ENCODE measurements at regions not wholly inside any gene's neighbourhood (a gene's known extent, or its start where the extent isn't known, plus 50 kb on each side); places are given as distances from the start of the nearest gene placed in this dataset.

DNA sequence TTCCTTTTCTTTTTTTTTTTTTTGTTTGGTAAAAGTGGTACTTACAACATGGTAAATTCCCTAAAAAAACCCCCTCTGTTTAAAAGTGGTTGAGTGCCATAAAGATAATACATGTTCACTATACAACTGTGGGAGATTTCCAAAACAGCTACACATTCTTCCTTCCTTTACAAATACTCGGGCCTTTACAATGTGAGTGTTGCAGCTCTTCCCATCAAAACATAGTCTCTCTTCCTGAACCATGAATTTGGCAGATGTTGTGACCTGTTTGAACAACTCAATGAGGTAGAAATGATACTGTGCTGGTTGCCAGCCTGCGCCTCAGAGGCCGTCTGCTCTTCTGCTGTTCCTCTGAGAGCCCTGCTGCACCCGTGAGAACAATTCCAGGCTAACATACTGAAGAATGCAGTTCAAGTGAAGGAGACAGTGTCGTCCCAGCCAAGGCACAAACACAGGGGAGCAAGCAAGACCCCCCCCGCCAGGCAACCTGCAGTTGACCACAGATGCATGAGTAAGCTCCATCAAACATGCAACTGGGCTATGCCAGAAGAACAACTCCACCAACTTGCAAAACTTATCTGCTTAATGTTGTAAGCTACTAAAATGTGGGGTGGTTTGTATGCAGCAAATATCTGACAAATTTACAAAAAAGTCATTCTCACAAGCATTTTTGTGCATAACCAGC, 645.0 kb downstream of the PCDH7 start:
- no peak for DNase-seq (ENCODE audit: low spot score)

DNA sequence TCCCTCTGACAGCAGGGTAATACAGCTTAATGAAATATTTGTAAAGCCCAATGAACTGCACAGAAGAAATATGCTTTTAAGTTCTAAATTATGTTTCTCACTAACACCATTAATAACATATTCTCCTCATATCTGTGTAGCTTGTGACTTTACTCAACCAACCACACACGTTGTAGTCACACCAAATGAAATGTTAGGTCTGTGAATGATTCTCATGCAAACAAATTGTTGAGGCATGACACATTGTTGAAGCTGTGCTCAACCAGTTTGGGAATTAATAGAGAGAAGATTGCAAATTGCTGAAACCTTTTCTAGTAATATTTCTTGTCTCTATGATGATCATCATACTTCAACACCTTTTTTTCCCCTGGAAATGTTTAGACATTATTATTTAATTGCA, 645.9 kb downstream of the PCDH7 start:
- Histone ChIP-seq H2AFZ (replicated peaks) (no peak overlapping the region), H3K9ac (no peak overlapping the region), H3K36me3 (no peaks in the 10 kb centered on the region), H3K4me1 (no peaks in the 10 kb centered on the region), H3F3A (ENCODE audit: low read depth) (no peaks in the 10 kb centered on the region), H3K4me3 (no peak overlapping the region), H3K9me3 (ENCODE audit: low read depth) (no peaks in the 10 kb centered on the region), H4K20me1 (ENCODE audit: low read depth) (no peaks in the 10 kb centered on the region), H3K27ac (no peak overlapping the region), H3K27me3 (no peaks in the 10 kb centered on the region), H3K79me2 (ENCODE audit: low read depth) (no peaks in the 10 kb centered on the region), H3K4me2 (no peak overlapping the region)
- Mint-ChIP-seq H3K27ac (no peak overlapping the region), H3K4me1 (no peaks in the 10 kb centered on the region), H3K4me3 (no peak overlapping the region), H3K36me3 (no peaks in the 10 kb centered on the region), H3K9me3 (no peaks in the 10 kb centered on the region), H3K27me3 (ENCODE audit: insufficient read depth, low read depth) (no peaks in the 10 kb centered on the region)
- TF ChIP-seq, protein P1, sequence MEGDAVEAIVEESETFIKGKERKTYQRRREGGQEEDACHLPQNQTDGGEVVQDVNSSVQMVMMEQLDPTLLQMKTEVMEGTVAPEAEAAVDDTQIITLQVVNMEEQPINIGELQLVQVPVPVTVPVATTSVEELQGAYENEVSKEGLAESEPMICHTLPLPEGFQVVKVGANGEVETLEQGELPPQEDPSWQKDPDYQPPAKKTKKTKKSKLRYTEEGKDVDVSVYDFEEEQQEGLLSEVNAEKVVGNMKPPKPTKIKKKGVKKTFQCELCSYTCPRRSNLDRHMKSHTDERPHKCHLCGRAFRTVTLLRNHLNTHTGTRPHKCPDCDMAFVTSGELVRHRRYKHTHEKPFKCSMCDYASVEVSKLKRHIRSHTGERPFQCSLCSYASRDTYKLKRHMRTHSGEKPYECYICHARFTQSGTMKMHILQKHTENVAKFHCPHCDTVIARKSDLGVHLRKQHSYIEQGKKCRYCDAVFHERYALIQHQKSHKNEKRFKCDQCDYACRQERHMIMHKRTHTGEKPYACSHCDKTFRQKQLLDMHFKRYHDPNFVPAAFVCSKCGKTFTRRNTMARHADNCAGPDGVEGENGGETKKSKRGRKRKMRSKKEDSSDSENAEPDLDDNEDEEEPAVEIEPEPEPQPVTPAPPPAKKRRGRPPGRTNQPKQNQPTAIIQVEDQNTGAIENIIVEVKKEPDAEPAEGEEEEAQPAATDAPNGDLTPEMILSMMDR (IDR thresholded peaks at IDR 0.05): no peak
- TF ChIP-seq EZH2 (IDR thresholded peaks at IDR 0.05) (no peak), EZH2phosphoT487 (IDR thresholded peaks at IDR 0.05) (no peak)
- DNase-seq (ENCODE audit: low spot score): no peak

More for the DNA sequence above, 645.0 kb downstream of the PCDH7 start:
- no peak overlapping the region for H3K27ac Mint-ChIP-seq
- no peaks in the 10 kb centered on the region for H3K9me3 Mint-ChIP-seq
- H3K36me3 ChIP-seq: no peaks in the 10 kb centered on the region
- H4K20me1 ChIP-seq (ENCODE audit: low read depth): no peaks in the 10 kb centered on the region
- H3K4me1 Mint-ChIP-seq: no peaks in the 10 kb centered on the region
- no peak overlapping the region for H3K27ac ChIP-seq
- no peak for TF ChIP-seq EZH2 (IDR thresholded peaks at IDR 0.05)
- TF ChIP-seq, protein P1 (IDR thresholded peaks at IDR 0.05): no peak
- TF ChIP-seq EZH2phosphoT487 (IDR thresholded peaks at IDR 0.05): no peak
- no peak overlapping the region for H2AFZ ChIP-seq (replicated peaks)
- H3K4me2 ChIP-seq: no peak overlapping the region
- no peaks in the 10 kb centered on the region for H3F3A ChIP-seq (ENCODE audit: low read depth)
- H3K36me3 Mint-ChIP-seq: no peaks in the 10 kb centered on the region
- no peak overlapping the region for H3K9ac ChIP-seq
- H3K4me3 ChIP-seq: no peak overlapping the region
- H3K4me3 Mint-ChIP-seq: no peak overlapping the region
- H3K9me3 ChIP-seq (ENCODE audit: low read depth): no peaks in the 10 kb centered on the region
- H3K27me3 ChIP-seq: no peaks in the 10 kb centered on the region
- no peaks in the 10 kb centered on the region for H3K79me2 ChIP-seq (ENCODE audit: low read depth)
- no peaks in the 10 kb centered on the region for H3K4me1 ChIP-seq
- H3K27me3 Mint-ChIP-seq (ENCODE audit: insufficient read depth, low read depth): no peaks in the 10 kb centered on the region

DNA sequence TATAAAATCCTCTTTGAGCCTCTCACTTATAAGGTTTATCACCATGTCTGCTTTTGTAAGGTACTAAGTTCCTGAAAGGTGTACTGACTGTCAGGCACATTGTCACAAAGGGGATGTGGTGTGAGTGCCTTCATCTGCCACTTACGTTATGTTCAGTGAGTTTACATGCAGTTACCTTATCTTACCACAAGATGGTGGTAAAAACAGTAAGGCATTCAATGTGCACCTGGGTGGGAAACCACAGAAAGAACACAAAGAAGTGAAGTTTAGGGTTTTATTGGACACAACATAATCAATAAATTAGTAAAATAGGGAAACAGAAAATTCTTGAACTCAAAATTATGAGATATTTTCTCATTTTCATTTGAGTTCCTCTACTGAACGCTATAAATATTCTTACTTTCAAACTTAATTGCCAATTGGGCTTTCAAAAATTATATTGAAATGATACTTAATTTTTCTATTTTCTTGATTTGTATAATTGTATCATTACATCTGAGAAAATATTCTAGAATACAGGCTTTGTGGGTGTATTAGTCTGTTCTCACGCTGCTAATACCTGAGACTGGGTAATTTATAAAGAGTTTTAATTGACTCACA, 650.8 kb downstream of the PCDH7 start:
- no peak overlapping the region for H3K4me2 ChIP-seq
- no peak overlapping the region for H3K27ac ChIP-seq
- H3K79me2 ChIP-seq (ENCODE audit: low read depth): no peaks in the 10 kb centered on the region
- DNase-seq (ENCODE audit: low spot score): peak; percentile 65
- no peaks in the 10 kb centered on the region for H3K9me3 ChIP-seq (ENCODE audit: low read depth)
- no peak overlapping the region for H3K9ac ChIP-seq
- H3K27me3 ChIP-seq: no peaks in the 10 kb centered on the region
- H3F3A ChIP-seq (ENCODE audit: low read depth): no peaks in the 10 kb centered on the region
- no peaks in the 10 kb centered on the region for H4K20me1 ChIP-seq (ENCODE audit: low read depth)
- Mint-ChIP-seq H3K36me3 (no peaks in the 10 kb centered on the region), H3K27ac (no peak overlapping the region), H3K9me3 (peaks cover 3% of the 10 kb centered on the region), H3K4me3 (no peak overlapping the region), H3K4me1 (no peaks in the 10 kb centered on the region), H3K27me3 (ENCODE audit: insufficient read depth, low read depth) (no peaks in the 10 kb centered on the region)
- no peaks in the 10 kb centered on the region for H3K36me3 ChIP-seq
- H3K4me1 ChIP-seq: no peaks in the 10 kb centered on the region
- H3K4me3 ChIP-seq: no peak overlapping the region
- H2AFZ ChIP-seq (replicated peaks): peak overlapping the region; percentile 37
- TF ChIP-seq, protein P1 (IDR thresholded peaks at IDR 0.05): peak; percentile 80
- TF ChIP-seq EZH2phosphoT487 (IDR thresholded peaks at IDR 0.05): no peak

Data from neural progenitor cell (in vitro differentiated cells).